ENCODE measurements at regions not wholly inside any gene's neighbourhood (a gene's known extent, or its start where the extent isn't known, plus 50 kb on each side); places are given as distances from the start of the nearest gene placed in this dataset.
"Not testable (repeated sequence)": the region's sequence is repeated elsewhere in the genome, so short reads cannot be mapped to it uniquely, and the experiment has no call there.

DNA sequence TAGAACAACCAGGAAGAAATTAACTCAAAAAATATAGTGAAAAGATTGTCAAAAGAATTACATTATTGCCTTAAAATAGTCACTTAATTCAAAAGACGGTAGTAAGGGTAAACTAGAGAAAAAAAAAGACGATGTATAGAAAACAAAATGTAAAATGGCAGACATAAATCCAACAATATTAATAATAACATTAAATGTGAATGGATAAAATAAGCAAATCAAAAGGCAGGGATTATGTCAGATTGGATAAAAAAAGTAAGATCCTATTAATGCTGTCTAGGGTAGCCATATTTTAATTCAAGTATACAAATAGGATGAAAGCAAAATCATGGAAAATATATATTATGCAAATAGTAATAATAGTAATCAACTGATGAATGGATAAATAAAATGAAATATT, 134.0 kb upstream of the ADCY2 start:
- Mint-ChIP-seq H3K36me3 (ENCODE audit: low read depth) (no peaks in the 10 kb centered on the region), H3K9me3 (ENCODE audit: low read depth) (no peaks in the 10 kb centered on the region), H3K27me3 (ENCODE audit: low read depth) (peaks cover 7% of the 10 kb centered on the region), H3K4me3 (ENCODE audit: unreplicated experiment) (no peak overlapping the region), H3K4me1 (ENCODE audit: low read depth) (no peaks in the 10 kb centered on the region), H3K27ac (ENCODE audit: unreplicated experiment) (no peak overlapping the region)
- DNase-seq (ENCODE audit: low spot score): no peak
- TF ChIP-seq, protein P1, sequence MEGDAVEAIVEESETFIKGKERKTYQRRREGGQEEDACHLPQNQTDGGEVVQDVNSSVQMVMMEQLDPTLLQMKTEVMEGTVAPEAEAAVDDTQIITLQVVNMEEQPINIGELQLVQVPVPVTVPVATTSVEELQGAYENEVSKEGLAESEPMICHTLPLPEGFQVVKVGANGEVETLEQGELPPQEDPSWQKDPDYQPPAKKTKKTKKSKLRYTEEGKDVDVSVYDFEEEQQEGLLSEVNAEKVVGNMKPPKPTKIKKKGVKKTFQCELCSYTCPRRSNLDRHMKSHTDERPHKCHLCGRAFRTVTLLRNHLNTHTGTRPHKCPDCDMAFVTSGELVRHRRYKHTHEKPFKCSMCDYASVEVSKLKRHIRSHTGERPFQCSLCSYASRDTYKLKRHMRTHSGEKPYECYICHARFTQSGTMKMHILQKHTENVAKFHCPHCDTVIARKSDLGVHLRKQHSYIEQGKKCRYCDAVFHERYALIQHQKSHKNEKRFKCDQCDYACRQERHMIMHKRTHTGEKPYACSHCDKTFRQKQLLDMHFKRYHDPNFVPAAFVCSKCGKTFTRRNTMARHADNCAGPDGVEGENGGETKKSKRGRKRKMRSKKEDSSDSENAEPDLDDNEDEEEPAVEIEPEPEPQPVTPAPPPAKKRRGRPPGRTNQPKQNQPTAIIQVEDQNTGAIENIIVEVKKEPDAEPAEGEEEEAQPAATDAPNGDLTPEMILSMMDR (IDR thresholded peaks at IDR 0.05): no peak

GRCh38 chr5:7263398-7264015, 132.4 kb upstream of the ADCY2 start:
- not testable (repeated sequence) for H3K36me3 Mint-ChIP-seq (ENCODE audit: low read depth); H3K27me3 Mint-ChIP-seq (ENCODE audit: low read depth); H3K4me1 Mint-ChIP-seq (ENCODE audit: low read depth); H3K4me3 Mint-ChIP-seq (ENCODE audit: unreplicated experiment); H3K27ac Mint-ChIP-seq (ENCODE audit: unreplicated experiment); H3K9me3 Mint-ChIP-seq (ENCODE audit: low read depth); DNase-seq (ENCODE audit: low spot score)

- peaks cover 12% of the 10 kb centered on the region for H3K27me3 Mint-ChIP-seq (ENCODE audit: low read depth)
- H3K4me1 Mint-ChIP-seq (ENCODE audit: low read depth); H3K36me3 Mint-ChIP-seq (ENCODE audit: low read depth); DNase-seq (ENCODE audit: low spot score); H3K9me3 Mint-ChIP-seq (ENCODE audit: low read depth); H3K27ac Mint-ChIP-seq (ENCODE audit: unreplicated experiment); H3K4me3 Mint-ChIP-seq (ENCODE audit: unreplicated experiment): not testable (repeated sequence)
Observed at GRCh38 chr5:7265776-7266175, 130.2 kb upstream of the ADCY2 start.

DNA sequence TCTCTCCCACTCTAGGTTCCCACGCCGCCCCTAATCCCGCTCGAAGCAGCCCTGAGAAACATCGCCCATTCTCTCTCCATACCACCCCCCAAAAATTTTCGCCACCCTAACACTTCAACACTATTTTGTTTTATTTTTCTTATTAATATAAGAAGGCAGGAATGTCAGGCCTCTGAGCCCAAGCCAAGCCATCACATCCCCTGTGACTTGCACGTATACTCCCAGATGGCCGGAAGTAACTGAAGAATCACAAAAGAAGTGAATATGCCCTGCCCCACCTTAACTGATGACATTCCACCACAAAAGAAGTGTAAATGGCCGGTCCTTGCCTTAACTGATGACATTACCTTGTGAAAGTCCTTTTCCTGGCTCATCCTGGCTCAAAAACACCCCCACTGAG, 127.2 kb upstream of the ADCY2 start:
- not testable (repeated sequence) for DNase-seq (ENCODE audit: low spot score); H3K36me3 Mint-ChIP-seq (ENCODE audit: low read depth); H3K9me3 Mint-ChIP-seq (ENCODE audit: low read depth); H3K27ac Mint-ChIP-seq (ENCODE audit: unreplicated experiment); H3K4me1 Mint-ChIP-seq (ENCODE audit: low read depth); H3K4me3 Mint-ChIP-seq (ENCODE audit: unreplicated experiment)
- H3K27me3 Mint-ChIP-seq (ENCODE audit: low read depth): peaks cover 20% of the 10 kb centered on the region

GRCh38 chr5:7269591-7270274, 126.2 kb upstream of the ADCY2 start:
- Mint-ChIP-seq H3K27ac (ENCODE audit: unreplicated experiment) (no peak overlapping the region), H3K4me3 (ENCODE audit: unreplicated experiment) (no peak overlapping the region), H3K27me3 (ENCODE audit: low read depth) (peaks cover 24% of the 10 kb centered on the region), H3K4me1 (ENCODE audit: low read depth) (no peaks in the 10 kb centered on the region), H3K36me3 (ENCODE audit: low read depth) (no peaks in the 10 kb centered on the region), H3K9me3 (ENCODE audit: low read depth) (peaks cover 3% of the 10 kb centered on the region)
- TF ChIP-seq, protein P1 (IDR thresholded peaks at IDR 0.05): no peak
- no peak for DNase-seq (ENCODE audit: low spot score)

- Mint-ChIP-seq H3K4me3 (ENCODE audit: unreplicated experiment) (no peak overlapping the region), H3K27ac (ENCODE audit: unreplicated experiment) (no peak overlapping the region), H3K27me3 (ENCODE audit: low read depth) (peaks cover 24% of the 10 kb centered on the region), H3K9me3 (ENCODE audit: low read depth) (peaks cover 6% of the 10 kb centered on the region), H3K4me1 (ENCODE audit: low read depth) (no peaks in the 10 kb centered on the region), H3K36me3 (ENCODE audit: low read depth) (no peaks in the 10 kb centered on the region)
- DNase-seq (ENCODE audit: low spot score): no peak
- TF ChIP-seq, protein P1 (IDR thresholded peaks at IDR 0.05): no peak
Observed at GRCh38 chr5:7271435-7272084, 124.4 kb upstream of the ADCY2 start.
